ENCODE measurements at regions not wholly inside any gene's neighbourhood (a gene's known extent, or its start where the extent isn't known, plus 50 kb on each side); places are given as distances from the start of the nearest gene placed in this dataset.

DNA sequence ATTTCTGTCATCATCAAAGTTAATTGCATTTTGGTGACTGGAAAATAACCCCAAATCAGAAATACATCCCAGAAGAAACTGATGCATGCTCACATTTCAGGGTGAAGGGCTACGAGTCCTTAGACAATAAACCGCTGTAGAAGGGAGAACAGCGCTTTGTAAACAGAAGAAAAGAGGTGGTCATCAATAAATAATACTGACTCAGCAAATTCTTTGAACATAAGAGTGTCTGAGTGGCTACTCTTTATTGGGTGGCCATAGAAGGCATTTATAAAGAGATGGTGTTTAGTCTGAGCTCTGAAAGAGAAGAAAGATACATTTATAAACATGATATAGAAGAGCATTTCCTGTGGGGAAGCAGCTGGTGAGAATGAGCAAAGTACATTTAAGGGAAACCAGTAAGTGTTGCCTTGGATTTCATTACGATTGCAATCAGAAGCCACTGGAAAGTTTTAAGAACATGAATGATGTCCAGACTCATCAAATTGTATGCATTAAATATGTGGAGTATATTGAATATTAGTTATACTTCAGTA lies 246.9 kb upstream of the GIMD1 start:
- CTCF ChIA-PET: interaction anchor here (0.5 kb wide), 1 partner anchor 603 kb away, joined by 4 read pairs; no protein-coding TSS in a partner anchor
- TF ChIP-seq HOXD13 (CRISPR knock-in tag; IDR thresholded peaks at IDR 0.05; ENCODE audit: borderline replicate concordance) (no peak), KLF10 (tag by site-specific recombination; IDR thresholded peaks at IDR 0.05) (no peak), ZNF544 (tag by site-specific recombination; IDR thresholded peaks at IDR 0.05) (no peak), ZNF664 (tag by site-specific recombination; IDR thresholded peaks at IDR 0.05) (no peak), ZNF311 (tag by site-specific recombination; IDR thresholded peaks at IDR 0.05; ENCODE audit: borderline replicate concordance) (no peak), WT1 (tag by site-specific recombination; IDR thresholded peaks at IDR 0.05) (no peak), ZNF561 (tag by site-specific recombination; IDR thresholded peaks at IDR 0.05; ENCODE audit: borderline replicate concordance) (no peak), FEZF1 (tag by site-specific recombination; IDR thresholded peaks at IDR 0.05) (no peak), ZNF157 (tag by site-specific recombination; IDR thresholded peaks at IDR 0.05) (no peak), ZNF16 (tag by site-specific recombination; IDR thresholded peaks at IDR 0.05; ENCODE audit: low read depth) (no peak), ZBTB11 (tag by site-specific recombination; conservative IDR thresholded peaks at IDR 0.05; ENCODE audit: low read depth) (no peak), ZEB2 (tag by site-specific recombination; IDR thresholded peaks at IDR 0.05) (no peak), ZNF23 (tag by site-specific recombination; IDR thresholded peaks at IDR 0.05; ENCODE audit: borderline replicate concordance) (no peak), ZSCAN16 (tag by site-specific recombination; IDR thresholded peaks at IDR 0.05) (no peak), ZBTB7A (tag by site-specific recombination; IDR thresholded peaks at IDR 0.05; ENCODE audit: low read depth) (no peak), ZNF791 (tag by site-specific recombination; IDR thresholded peaks at IDR 0.05) (no peak), ZBTB21 (tag by site-specific recombination; IDR thresholded peaks at IDR 0.05) (no peak), ZNF571 (tag by site-specific recombination; IDR thresholded peaks at IDR 0.05) (no peak), ZNF830 (tag by site-specific recombination; IDR thresholded peaks at IDR 0.05; ENCODE audit: low read depth) (no peak)
- no peaks in the 10 kb centered on the region for H3K4me1 ChIP-seq (ENCODE audit: control insufficient read depth, insufficient read depth, low read length)
- H3K27ac ChIP-seq (ENCODE audit: extremely low read depth, low read depth, low read length): no peak overlapping the region
- POLR2A ChIA-PET: no interaction called here
- no peaks in the 10 kb centered on the region for H3K9me3 ChIP-seq (ENCODE audit: control insufficient read depth, insufficient read depth, low read depth, low read length)
- H3K4me3 ChIP-seq (ENCODE audit: low read depth, low read length): no peak overlapping the region
- H3K36me3 ChIP-seq (ENCODE audit: control insufficient read depth in 2 of 2, insufficient read depth in 1 of 2, low read length in 2 of 2): no peaks in the 10 kb centered on the region

DNA sequence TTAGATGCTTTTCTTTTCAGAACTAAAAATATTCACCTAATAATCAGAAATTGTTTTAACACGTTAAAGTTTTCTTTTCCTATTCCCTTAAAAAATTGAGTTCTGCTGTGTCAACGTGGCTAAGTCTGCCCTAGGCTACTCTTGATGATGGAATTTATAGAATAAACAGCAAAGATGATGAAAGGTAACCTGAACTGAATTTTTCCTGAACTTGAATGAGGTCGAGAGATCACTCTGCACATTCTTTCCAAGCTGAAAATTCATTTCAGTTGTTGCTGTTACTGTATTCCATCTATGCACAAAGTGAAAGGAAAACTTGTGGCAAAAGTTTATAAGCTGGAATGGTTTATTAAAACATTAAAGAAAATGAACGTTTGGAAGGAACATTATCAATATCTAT lies 245.9 kb upstream of the GIMD1 start:
- Histone ChIP-seq H3K36me3 (ENCODE audit: control insufficient read depth in 2 of 2, insufficient read depth in 1 of 2, low read length in 2 of 2) (no peaks in the 10 kb centered on the region), H3K4me3 (ENCODE audit: low read depth, low read length) (no peak overlapping the region), H3K27ac (ENCODE audit: extremely low read depth, low read depth, low read length) (no peak overlapping the region), H3K9me3 (ENCODE audit: control insufficient read depth, insufficient read depth, low read depth, low read length) (no peaks in the 10 kb centered on the region), H3K4me1 (ENCODE audit: control insufficient read depth, insufficient read depth, low read length) (no peaks in the 10 kb centered on the region)
- ChIA-PET POLR2A (no interaction called here), CTCF (no interaction called here)
- TF ChIP-seq ZSCAN16 (tag by site-specific recombination; IDR thresholded peaks at IDR 0.05) (no peak), ZNF23 (tag by site-specific recombination; IDR thresholded peaks at IDR 0.05; ENCODE audit: borderline replicate concordance) (no peak), ZBTB21 (tag by site-specific recombination; IDR thresholded peaks at IDR 0.05) (no peak), ZNF112 (tag by site-specific recombination; IDR thresholded peaks at IDR 0.05) (no peak), IKZF3 (tag by site-specific recombination; IDR thresholded peaks at IDR 0.05) (no peak), ZNF18 (tag by site-specific recombination; IDR thresholded peaks at IDR 0.05) (no peak), SCRT1 (tag by site-specific recombination; IDR thresholded peaks at IDR 0.05; ENCODE audit: borderline replicate concordance) (no peak), ZNF148 (tag by site-specific recombination; IDR thresholded peaks at IDR 0.05; ENCODE audit: borderline replicate concordance) (no peak), ZNF302 (tag by site-specific recombination; IDR thresholded peaks at IDR 0.05; ENCODE audit: low read depth) (no peak), ZBTB17 (tag by site-specific recombination; IDR thresholded peaks at IDR 0.05) (no peak), ZNF132 (tag by site-specific recombination; IDR thresholded peaks at IDR 0.05; ENCODE audit: borderline replicate concordance) (no peak), GLIS1 (tag by site-specific recombination; IDR thresholded peaks at IDR 0.05) (no peak), ZNF366 (tag by site-specific recombination; conservative IDR thresholded peaks at IDR 0.05) (no peak)
